ENCODE measurements at regions not wholly inside any gene's neighbourhood (a gene's known extent, or its start where the extent isn't known, plus 50 kb on each side); places are given as distances from the start of the nearest gene placed in this dataset.
"Not testable (repeated sequence)": the region's sequence is repeated elsewhere in the genome, so short reads cannot be mapped to it uniquely, and the experiment has no call there.

- no peak for DNase-seq (ENCODE audit: low read depth in 2 of 3, low spot score in 1 of 3)
Observed at GRCh38 chr5:71771191-71771590, 52.1 kb downstream of the CARTPT start.

- no peak for DNase-seq (ENCODE audit: low read depth in 2 of 3, low spot score in 1 of 3)
Observed at GRCh38 chr5:71778678-71779276, 59.7 kb downstream of the CARTPT start.

- DNase-seq (ENCODE audit: low read depth in 2 of 3, low spot score in 1 of 3): no peak
Observed at GRCh38 chr5:71780597-71780996, 61.5 kb downstream of the CARTPT start.

GRCh38 chr5:71782393-71782770, 63.3 kb downstream of the CARTPT start:
- no peak for DNase-seq (ENCODE audit: low read depth in 2 of 3, low spot score in 1 of 3)

GRCh38 chr5:71782771-71783770, 64.0 kb downstream of the CARTPT start:
- peak; percentile 52 to 68 (median 62) for DNase-seq (ENCODE audit: low read depth in 2 of 3, low spot score in 1 of 3)

- no peak for DNase-seq (ENCODE audit: low read depth in 2 of 3, low spot score in 1 of 3)
Observed at GRCh38 chr5:71783891-71784290, 64.8 kb downstream of the CARTPT start.

- DNase-seq (ENCODE audit: low read depth in 2 of 3, low spot score in 1 of 3): no peak
Observed at GRCh38 chr5:71786337-71787055, 67.4 kb downstream of the CARTPT start.

GRCh38 chr5:71788794-71789193, 69.7 kb downstream of the CARTPT start:
- DNase-seq (ENCODE audit: low read depth in 2 of 3, low spot score in 1 of 3): no peak

- DNase-seq (ENCODE audit: low read depth in 2 of 3, low spot score in 1 of 3): no peak
Observed at GRCh38 chr5:71789746-71790145, 70.7 kb downstream of the CARTPT start.

GRCh38 chr5:71790433-71790832, 71.4 kb downstream of the CARTPT start:
- no peak for DNase-seq (ENCODE audit: low read depth in 2 of 3, low spot score in 1 of 3)

- DNase-seq (ENCODE audit: low read depth in 2 of 3, low spot score in 1 of 3): not testable (repeated sequence)
Observed at GRCh38 chr5:71792041-71792440, 73.0 kb downstream of the CARTPT start.

GRCh38 chr5:71794061-71794695, 75.1 kb downstream of the CARTPT start:
- no peak for DNase-seq (ENCODE audit: low read depth in 2 of 3, low spot score in 1 of 3)

GRCh38 chr5:71802673-71803072, 83.6 kb downstream of the CARTPT start:
- DNase-seq (ENCODE audit: low read depth in 2 of 3, low spot score in 1 of 3): no peak

GRCh38 chr5:71806711-71807110, 87.6 kb downstream of the CARTPT start:
- no peak for DNase-seq (ENCODE audit: low read depth in 2 of 3, low spot score in 1 of 3)

GRCh38 chr5:71807909-71808308, 88.8 kb downstream of the CARTPT start:
- DNase-seq (ENCODE audit: low read depth in 2 of 3, low spot score in 1 of 3): no peak

GRCh38 chr5:71809446-71809845, 90.4 kb downstream of the CARTPT start:
- DNase-seq (ENCODE audit: low read depth in 2 of 3, low spot score in 1 of 3): no peak

GRCh38 chr5:71810023-71810422, 90.9 kb downstream of the CARTPT start:
- DNase-seq (ENCODE audit: low read depth in 2 of 3, low spot score in 1 of 3): no peak

- no peak for DNase-seq (ENCODE audit: low read depth in 2 of 3, low spot score in 1 of 3)
Observed at GRCh38 chr5:71810471-71811195, 91.6 kb downstream of the CARTPT start.

GRCh38 chr5:71811779-71812178, 92.7 kb downstream of the CARTPT start:
- DNase-seq (ENCODE audit: low read depth in 2 of 3, low spot score in 1 of 3): no peak

GRCh38 chr5:71816307-71816706, 97.2 kb downstream of the CARTPT start:
- no peak for DNase-seq (ENCODE audit: low read depth in 2 of 3, low spot score in 1 of 3)

GRCh38 chr5:71817891-71818290, 98.8 kb downstream of the CARTPT start:
- DNase-seq (ENCODE audit: low read depth in 2 of 3, low spot score in 1 of 3): no peak
